ENCODE measurements at regions not wholly inside any gene's neighbourhood (a gene's known extent, or its start where the extent isn't known, plus 50 kb on each side); places are given as distances from the start of the nearest gene placed in this dataset.

GRCh38 chr11:70769521-70769920 is 371.2 kb downstream of the CTTN start:
- no peak overlapping the region for H3K9ac ChIP-seq (ENCODE audit: low read depth, low read length)
- no peak overlapping the region for H3K4me3 ChIP-seq (ENCODE audit: low read depth, low read length)
- peaks cover 8% of the 10 kb centered on the region for H3K36me3 ChIP-seq (ENCODE audit: control insufficient read depth, insufficient read depth, low read length)
- H3K9me3 ChIP-seq (ENCODE audit: control insufficient read depth, insufficient read depth, low read length): no peaks in the 10 kb centered on the region
- no peaks in the 10 kb centered on the region for H3K4me1 ChIP-seq (ENCODE audit: control insufficient read depth, insufficient read depth, low read length)
- H3K27me3 ChIP-seq (ENCODE audit: control insufficient read depth, insufficient read depth, low read length): no peaks in the 10 kb centered on the region

GRCh38 chr11:70771099-70771885 is 373.0 kb downstream of the CTTN start:
- H3K4me3 ChIP-seq (ENCODE audit: low read depth, low read length): no peak overlapping the region

GRCh38 chr11:70772950-70773349 is 374.6 kb downstream of the CTTN start:
- Histone ChIP-seq H3K4me1 (ENCODE audit: control insufficient read depth, insufficient read depth, low read length) (no peaks in the 10 kb centered on the region), H3K4me3 (ENCODE audit: low read depth, low read length) (no peak overlapping the region), H3K36me3 (ENCODE audit: control insufficient read depth, insufficient read depth, low read length) (peaks cover 8% of the 10 kb centered on the region), H3K27me3 (ENCODE audit: control insufficient read depth, insufficient read depth, low read length) (no peaks in the 10 kb centered on the region), H3K9ac (ENCODE audit: low read depth, low read length) (no peak overlapping the region), H3K9me3 (ENCODE audit: control insufficient read depth, insufficient read depth, low read length) (no peaks in the 10 kb centered on the region)

More at GRCh38 chr11:70771099-70771885, 373.0 kb downstream of the CTTN start:
- H3K36me3 ChIP-seq (ENCODE audit: control insufficient read depth, insufficient read depth, low read length): peaks cover 8% of the 10 kb centered on the region
- H3K4me1 ChIP-seq (ENCODE audit: control insufficient read depth, insufficient read depth, low read length): no peaks in the 10 kb centered on the region
- H3K9me3 ChIP-seq (ENCODE audit: control insufficient read depth, insufficient read depth, low read length): no peaks in the 10 kb centered on the region
- no peaks in the 10 kb centered on the region for H3K27me3 ChIP-seq (ENCODE audit: control insufficient read depth, insufficient read depth, low read length)
- H3K9ac ChIP-seq (ENCODE audit: low read depth, low read length): no peak overlapping the region

- Histone ChIP-seq H3K27me3 (ENCODE audit: control insufficient read depth, insufficient read depth, low read length) (no peaks in the 10 kb centered on the region), H3K4me1 (ENCODE audit: control insufficient read depth, insufficient read depth, low read length) (no peaks in the 10 kb centered on the region), H3K9me3 (ENCODE audit: control insufficient read depth, insufficient read depth, low read length) (no peaks in the 10 kb centered on the region), H3K36me3 (ENCODE audit: control insufficient read depth, insufficient read depth, low read length) (no peaks in the 10 kb centered on the region), H3K9ac (ENCODE audit: low read depth, low read length) (no peak overlapping the region), H3K4me3 (ENCODE audit: low read depth, low read length) (no peak overlapping the region)
Measured at GRCh38 chr11:70775386-70776075, 377.2 kb downstream of the CTTN start.

- Histone ChIP-seq H3K9me3 (ENCODE audit: control insufficient read depth, insufficient read depth, low read length) (no peaks in the 10 kb centered on the region), H3K27me3 (ENCODE audit: control insufficient read depth, insufficient read depth, low read length) (no peaks in the 10 kb centered on the region), H3K4me1 (ENCODE audit: control insufficient read depth, insufficient read depth, low read length) (no peaks in the 10 kb centered on the region), H3K4me3 (ENCODE audit: low read depth, low read length) (no peak overlapping the region), H3K9ac (ENCODE audit: low read depth, low read length) (no peak overlapping the region), H3K36me3 (ENCODE audit: control insufficient read depth, insufficient read depth, low read length) (no peaks in the 10 kb centered on the region)
Measured at GRCh38 chr11:70776914-70777532, 378.7 kb downstream of the CTTN start.

GRCh38 chr11:70778883-70779282 is 380.6 kb downstream of the CTTN start:
- Histone ChIP-seq H3K9ac (ENCODE audit: low read depth, low read length) (no peak overlapping the region), H3K4me3 (ENCODE audit: low read depth, low read length) (no peak overlapping the region), H3K4me1 (ENCODE audit: control insufficient read depth, insufficient read depth, low read length) (no peaks in the 10 kb centered on the region), H3K9me3 (ENCODE audit: control insufficient read depth, insufficient read depth, low read length) (no peaks in the 10 kb centered on the region), H3K27me3 (ENCODE audit: control insufficient read depth, insufficient read depth, low read length) (no peaks in the 10 kb centered on the region), H3K36me3 (ENCODE audit: control insufficient read depth, insufficient read depth, low read length) (no peaks in the 10 kb centered on the region)

- Histone ChIP-seq H3K36me3 (ENCODE audit: control insufficient read depth, insufficient read depth, low read length) (no peaks in the 10 kb centered on the region), H3K4me3 (ENCODE audit: low read depth, low read length) (no peak overlapping the region), H3K9me3 (ENCODE audit: control insufficient read depth, insufficient read depth, low read length) (no peaks in the 10 kb centered on the region), H3K4me1 (ENCODE audit: control insufficient read depth, insufficient read depth, low read length) (no peaks in the 10 kb centered on the region), H3K27me3 (ENCODE audit: control insufficient read depth, insufficient read depth, low read length) (no peaks in the 10 kb centered on the region), H3K9ac (ENCODE audit: low read depth, low read length) (no peak overlapping the region)
Measured at GRCh38 chr11:70779433-70780245, 381.3 kb downstream of the CTTN start.

- Histone ChIP-seq H3K4me3 (ENCODE audit: low read depth, low read length) (no peak overlapping the region), H3K9ac (ENCODE audit: low read depth, low read length) (no peak overlapping the region), H3K4me1 (ENCODE audit: control insufficient read depth, insufficient read depth, low read length) (no peaks in the 10 kb centered on the region), H3K27me3 (ENCODE audit: control insufficient read depth, insufficient read depth, low read length) (no peaks in the 10 kb centered on the region), H3K36me3 (ENCODE audit: control insufficient read depth, insufficient read depth, low read length) (no peaks in the 10 kb centered on the region), H3K9me3 (ENCODE audit: control insufficient read depth, insufficient read depth, low read length) (no peaks in the 10 kb centered on the region)
Measured at GRCh38 chr11:70780246-70780535, 381.9 kb downstream of the CTTN start.

GRCh38 chr11:70782401-70782913 is 384.1 kb downstream of the CTTN start:
- Histone ChIP-seq H3K4me1 (ENCODE audit: control insufficient read depth, insufficient read depth, low read length) (no peaks in the 10 kb centered on the region), H3K9ac (ENCODE audit: low read depth, low read length) (no peak overlapping the region), H3K4me3 (ENCODE audit: low read depth, low read length) (no peak overlapping the region), H3K36me3 (ENCODE audit: control insufficient read depth, insufficient read depth, low read length) (peaks cover 2% of the 10 kb centered on the region), H3K27me3 (ENCODE audit: control insufficient read depth, insufficient read depth, low read length) (no peaks in the 10 kb centered on the region), H3K9me3 (ENCODE audit: control insufficient read depth, insufficient read depth, low read length) (peaks cover 2% of the 10 kb centered on the region)

- Histone ChIP-seq H3K4me3 (ENCODE audit: low read depth, low read length) (no peak overlapping the region), H3K27me3 (ENCODE audit: control insufficient read depth, insufficient read depth, low read length) (no peaks in the 10 kb centered on the region), H3K36me3 (ENCODE audit: control insufficient read depth, insufficient read depth, low read length) (peaks cover 3% of the 10 kb centered on the region), H3K4me1 (ENCODE audit: control insufficient read depth, insufficient read depth, low read length) (no peaks in the 10 kb centered on the region), H3K9me3 (ENCODE audit: control insufficient read depth, insufficient read depth, low read length) (peaks cover 3% of the 10 kb centered on the region), H3K9ac (ENCODE audit: low read depth, low read length) (no peak overlapping the region)
Measured at GRCh38 chr11:70783356-70783755, 385.0 kb downstream of the CTTN start.

GRCh38 chr11:70783821-70784220 is 385.5 kb downstream of the CTTN start:
- Histone ChIP-seq H3K4me1 (ENCODE audit: control insufficient read depth, insufficient read depth, low read length) (no peaks in the 10 kb centered on the region), H3K4me3 (ENCODE audit: low read depth, low read length) (no peak overlapping the region), H3K9me3 (ENCODE audit: control insufficient read depth, insufficient read depth, low read length) (peaks cover 3% of the 10 kb centered on the region), H3K9ac (ENCODE audit: low read depth, low read length) (no peak overlapping the region), H3K36me3 (ENCODE audit: control insufficient read depth, insufficient read depth, low read length) (peaks cover 7% of the 10 kb centered on the region), H3K27me3 (ENCODE audit: control insufficient read depth, insufficient read depth, low read length) (no peaks in the 10 kb centered on the region)

All from iPS-15b (cell line).